Cardiac fibroblast (primary cell): ENCODE measurements at regions not wholly inside any gene's neighbourhood (a gene's known extent, or its start where the extent isn't known, plus 50 kb on each side); places are given as distances from the start of the nearest gene placed in this dataset.

Experiments used
- DNase-seq, 2 donors: peaks; one replicate each; pipeline versions ENCODE4 v3.0.0 to v3.0.0-alpha.2; 2010; ENCODE audit warnings: low read depth in 2 of 2
- H3K4me3 ChIP-seq, 2 donors: replicated peaks in 1 of 2; 1 replicate in 1 of 2; 2 replicates in 1 of 2; pipeline ENCODE4 v1.5.1; 2011; ENCODE audit warnings: low read depth in 2 of 2, low read length in 2 of 2, mild to moderate bottlenecking in 2 of 2, moderate library complexity in 1 of 2
- TF ChIP-seq, protein P1 (sequence below): IDR thresholded peaks from one replicate; pipeline ENCODE4 v1.5.1; 2011; ENCODE audit warnings: low read depth, mild to moderate bottlenecking, low read length, inconsistent platforms

DNA sequence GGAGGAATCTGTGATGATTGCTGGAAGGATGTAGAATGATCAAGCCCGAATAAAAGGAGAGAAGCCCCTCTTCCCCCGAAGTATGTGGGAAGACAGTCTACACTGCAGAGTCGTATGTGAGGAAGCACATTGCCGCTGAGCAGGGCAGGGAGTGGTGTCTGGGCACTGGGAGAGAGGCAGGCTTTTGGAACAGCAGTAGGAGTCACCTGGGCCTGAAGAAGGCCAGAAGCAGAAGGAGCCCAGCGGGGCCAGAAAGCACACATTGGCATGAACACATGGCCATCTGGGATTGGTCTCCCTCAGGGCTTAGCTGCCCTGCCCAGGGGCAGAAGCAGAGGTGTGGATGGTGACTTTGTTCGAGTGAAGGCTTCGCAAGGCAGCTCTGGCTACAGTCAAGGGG, 162.8 kb downstream of the ERCC6L2 start:
- no peak for DNase-seq
- no peak overlapping the region for H3K4me3 ChIP-seq
- TF ChIP-seq, protein P1, sequence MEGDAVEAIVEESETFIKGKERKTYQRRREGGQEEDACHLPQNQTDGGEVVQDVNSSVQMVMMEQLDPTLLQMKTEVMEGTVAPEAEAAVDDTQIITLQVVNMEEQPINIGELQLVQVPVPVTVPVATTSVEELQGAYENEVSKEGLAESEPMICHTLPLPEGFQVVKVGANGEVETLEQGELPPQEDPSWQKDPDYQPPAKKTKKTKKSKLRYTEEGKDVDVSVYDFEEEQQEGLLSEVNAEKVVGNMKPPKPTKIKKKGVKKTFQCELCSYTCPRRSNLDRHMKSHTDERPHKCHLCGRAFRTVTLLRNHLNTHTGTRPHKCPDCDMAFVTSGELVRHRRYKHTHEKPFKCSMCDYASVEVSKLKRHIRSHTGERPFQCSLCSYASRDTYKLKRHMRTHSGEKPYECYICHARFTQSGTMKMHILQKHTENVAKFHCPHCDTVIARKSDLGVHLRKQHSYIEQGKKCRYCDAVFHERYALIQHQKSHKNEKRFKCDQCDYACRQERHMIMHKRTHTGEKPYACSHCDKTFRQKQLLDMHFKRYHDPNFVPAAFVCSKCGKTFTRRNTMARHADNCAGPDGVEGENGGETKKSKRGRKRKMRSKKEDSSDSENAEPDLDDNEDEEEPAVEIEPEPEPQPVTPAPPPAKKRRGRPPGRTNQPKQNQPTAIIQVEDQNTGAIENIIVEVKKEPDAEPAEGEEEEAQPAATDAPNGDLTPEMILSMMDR = no peak

DNA sequence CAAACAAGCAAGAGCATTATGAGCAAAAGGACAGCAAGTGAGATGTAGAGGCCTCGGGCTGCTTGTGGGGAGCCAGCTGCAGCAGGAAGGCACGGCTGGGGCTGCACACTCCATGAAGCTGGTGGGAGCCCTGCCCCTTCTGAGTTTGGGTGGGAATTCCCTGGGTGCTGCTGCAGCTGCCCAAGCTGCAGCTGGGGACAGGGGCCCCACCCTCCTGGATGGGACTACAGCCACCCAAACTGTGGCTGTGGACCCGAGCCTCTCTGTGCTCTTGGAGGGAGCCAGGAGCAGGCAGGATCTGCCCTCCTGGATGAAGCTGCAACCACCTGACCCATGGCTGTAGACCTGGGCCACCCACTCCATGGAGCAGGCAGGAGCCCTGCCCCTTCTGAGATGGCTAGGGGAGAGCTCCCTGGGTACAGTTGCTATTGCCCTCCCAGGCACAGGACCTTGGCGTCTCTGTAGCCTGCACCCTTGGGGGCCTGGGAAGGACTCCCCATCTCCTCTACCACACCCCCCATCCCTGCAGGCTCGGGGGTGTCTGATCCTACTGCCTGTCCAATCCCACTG, 159.1 kb downstream of the ERCC6L2 start:
- TF ChIP-seq, protein P1 = no peak
- DNase-seq = no peak
- no peak overlapping the region for H3K4me3 ChIP-seq

DNA sequence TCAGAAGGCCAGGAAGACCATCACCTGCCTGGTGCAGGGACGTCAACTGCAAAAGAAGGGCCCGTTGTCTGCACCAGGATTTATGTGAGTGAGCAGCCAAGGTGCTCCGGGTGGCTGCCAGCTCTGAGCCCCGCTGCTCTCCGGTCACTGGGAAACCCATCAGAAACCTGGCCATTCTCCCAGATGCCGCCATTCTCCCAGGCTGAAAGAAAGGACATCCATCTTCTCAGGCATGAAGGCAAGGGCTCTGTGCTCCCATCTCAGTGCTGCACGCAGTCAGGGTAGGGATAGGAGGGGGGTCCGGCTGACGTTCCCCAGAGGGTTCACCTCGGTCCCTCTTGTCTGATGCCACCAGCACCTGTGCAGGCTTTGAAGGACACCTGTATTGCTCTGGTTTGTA, 158.4 kb downstream of the ERCC6L2 start:
- no peak overlapping the region for H3K4me3 ChIP-seq

DNA sequence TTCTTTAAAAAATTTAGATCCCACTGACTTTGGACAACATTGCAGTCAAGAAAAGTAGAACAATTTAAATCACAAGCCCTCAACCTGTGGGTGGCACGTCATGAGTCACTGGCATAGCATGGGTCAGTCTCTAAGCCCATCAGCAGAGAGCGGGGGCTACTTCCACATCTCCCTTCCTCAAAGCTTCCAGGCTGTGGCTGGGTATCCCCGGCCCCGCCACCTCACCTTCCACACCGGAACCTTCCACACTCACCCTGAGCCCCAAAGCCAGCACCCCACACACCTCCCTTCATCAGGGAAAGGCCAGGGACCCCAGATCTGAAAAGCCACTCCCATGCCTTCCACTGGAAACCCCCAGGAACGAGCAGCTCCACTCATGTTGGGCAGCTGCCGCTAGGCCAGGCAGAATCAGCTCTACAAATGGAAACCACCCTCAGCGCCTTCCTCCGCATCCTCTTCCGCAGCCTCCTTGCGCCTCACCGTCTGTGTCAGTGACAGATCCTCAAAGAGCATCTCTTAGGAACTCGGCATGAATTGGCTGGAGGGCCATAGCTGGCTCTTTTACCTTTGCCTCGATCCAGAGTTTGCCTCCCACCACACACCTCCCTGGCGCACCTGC, 156.5 kb downstream of the ERCC6L2 start:
- H3K4me3 ChIP-seq = no peak overlapping the region
- TF ChIP-seq, protein P1 = no peak
- no peak for DNase-seq

More for the DNA sequence above, 158.4 kb downstream of the ERCC6L2 start:
- TF ChIP-seq, protein P1 = no peak
- DNase-seq = no peak

DNA sequence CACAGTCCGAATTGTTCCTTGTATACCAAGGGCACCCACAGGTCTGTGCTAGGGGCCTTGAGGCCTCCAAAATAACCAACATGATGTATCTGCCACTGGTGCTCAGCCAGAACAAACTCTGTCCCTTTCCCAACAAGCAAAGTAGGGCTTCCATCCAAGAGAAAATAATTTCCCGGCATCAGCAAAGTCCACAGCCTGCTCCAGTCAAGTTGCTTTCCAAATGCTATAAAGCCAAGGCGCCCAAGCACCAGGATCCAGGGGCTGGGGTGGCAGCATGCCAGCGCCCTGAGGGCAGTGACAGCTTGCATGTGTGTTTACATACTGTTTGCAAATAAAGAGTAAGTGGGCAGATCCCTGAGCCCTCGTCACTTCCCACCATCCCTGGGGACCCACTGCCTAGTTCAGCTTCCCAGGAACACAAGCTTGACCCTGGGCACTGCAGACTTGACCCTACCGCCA, 155.9 kb downstream of the ERCC6L2 start:
- TF ChIP-seq, protein P1 = no peak
- DNase-seq = peak in 1 of 2 donors; percentile 65
- no peak overlapping the region for H3K4me3 ChIP-seq

DNA sequence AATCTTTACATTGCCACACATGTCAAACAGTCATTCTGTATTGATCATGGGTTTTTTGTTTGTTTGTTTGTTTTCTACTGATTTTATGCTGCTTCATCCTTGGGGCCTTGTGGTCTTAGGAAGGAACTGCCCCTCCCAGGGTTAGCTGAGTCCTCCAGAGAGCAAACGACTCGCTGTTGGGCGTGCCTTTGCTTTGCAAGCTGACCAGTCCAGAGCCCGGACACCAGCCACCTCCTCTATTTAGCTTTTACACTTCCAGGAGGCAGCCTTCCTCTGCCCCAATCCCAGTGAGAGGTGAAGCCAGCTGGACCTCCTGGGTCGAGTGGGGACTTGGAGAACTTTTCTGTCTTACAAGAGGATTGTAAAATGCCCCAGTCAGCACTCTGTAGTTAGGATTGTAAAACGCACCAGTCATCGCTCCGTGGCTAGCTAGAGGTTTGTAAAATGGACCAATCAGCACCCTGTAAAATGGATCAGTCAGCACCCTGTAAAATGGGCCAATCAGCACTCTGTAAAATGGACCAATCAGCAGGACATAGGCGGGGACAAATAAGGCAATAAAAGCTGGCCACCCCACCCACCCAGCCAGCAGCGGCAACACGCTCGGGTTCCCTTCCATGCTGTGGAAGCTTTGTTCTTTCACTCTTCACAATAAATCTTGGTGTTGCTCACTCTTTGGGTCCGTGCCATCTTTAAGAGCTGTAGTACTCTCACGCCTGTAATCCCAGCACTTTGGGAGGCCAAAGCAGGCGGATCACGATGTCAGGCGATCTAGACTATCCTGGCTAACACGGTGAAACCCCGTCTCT, 154.4 kb downstream of the ERCC6L2 start:
- DNase-seq = no peak
- H3K4me3 ChIP-seq = no peak overlapping the region
- TF ChIP-seq, protein P1 = no peak
